Head of caudate nucleus (tissue), 42 donors: ENCODE measurements at regions not wholly inside any gene's neighbourhood (a gene's known extent, or its start where the extent isn't known, plus 50 kb on each side); places are given as distances from the start of the nearest gene placed in this dataset.
"Not testable (repeated sequence)": the region's sequence is repeated elsewhere in the genome, so short reads cannot be mapped to it uniquely, and the experiment has no call there.

ENCODE experiments used
- DNase-seq, 42 donors: peaks; one replicate each; pipeline versions ENCODE4 v3.0.0 to v3.0.0-alpha.2; 2020 to 2021; ENCODE audit warnings: mixed read lengths in 7 of 42
- intact Hi-C: fragments of 100-400 bp; cut with DNase I; formaldehyde crosslinking; loops from one replicate; pipeline ENCODE4 v1.15.0; 2022

DNA sequence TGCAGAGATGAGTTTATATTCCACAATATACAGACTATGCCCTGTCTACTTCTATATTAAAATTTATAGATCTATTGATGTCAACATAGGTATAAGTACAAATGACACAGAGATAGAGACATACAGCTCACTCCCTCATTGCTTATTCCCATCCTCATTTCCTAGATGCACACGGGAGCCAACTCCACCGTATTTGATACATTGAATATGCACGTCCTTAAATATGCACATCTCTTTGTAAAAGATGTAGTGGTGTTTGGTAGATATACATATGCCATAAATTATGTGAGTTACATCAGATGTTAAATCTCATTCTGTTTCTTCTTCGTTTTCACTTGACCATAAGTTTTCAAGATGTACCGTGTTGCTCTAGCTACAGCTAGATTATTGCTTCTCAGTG lies 179.2 kb upstream of the RAB6C start:
- intact Hi-C loops: no loop called here
- no peak for DNase-seq

DNA sequence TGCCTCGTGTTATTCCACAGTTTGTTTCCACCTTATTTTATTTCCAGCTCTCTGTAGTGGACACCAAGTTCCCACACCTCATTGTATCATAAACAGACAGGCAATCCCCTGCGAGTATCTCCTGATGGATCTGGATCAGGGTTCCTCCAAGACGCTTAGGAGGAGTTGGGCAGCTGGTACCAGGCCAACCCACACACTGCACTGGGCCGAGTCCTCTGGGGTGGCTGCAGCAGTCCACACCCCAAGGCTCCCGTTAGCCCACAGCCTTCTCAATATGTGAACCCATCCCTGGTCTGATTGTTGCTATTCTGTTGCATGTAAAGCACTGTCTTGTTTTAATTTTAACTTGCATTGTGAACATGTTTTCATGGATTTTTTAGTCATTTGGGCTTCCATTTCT lies 178.8 kb upstream of the RAB6C start:
- DNase-seq: peak in 1 of 42 donors; percentile 7
- intact Hi-C loops: no loop called here

DNA sequence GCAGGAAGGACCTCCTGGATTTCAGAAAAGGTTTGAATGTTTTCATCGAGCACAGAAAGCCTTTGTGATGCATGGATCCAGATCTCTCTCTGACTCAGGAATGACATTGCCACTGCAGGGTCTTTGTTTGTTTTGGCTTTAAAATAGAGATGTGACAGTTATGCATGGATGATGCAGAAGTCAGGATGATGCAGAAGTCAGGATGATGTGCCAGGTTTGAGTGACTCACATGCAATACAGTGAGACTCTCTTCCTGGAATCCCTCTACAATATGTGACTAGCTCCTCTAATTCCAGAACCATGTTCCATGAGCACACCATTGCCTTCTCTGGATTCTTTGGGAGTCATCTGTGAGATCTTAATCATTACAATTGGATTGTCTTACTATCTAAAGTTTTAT lies 177.9 kb upstream of the RAB6C start:
- DNase-seq: no peak
- intact Hi-C loops: no loop called here

GRCh38 chr2:129802290-129802689 lies 177.2 kb upstream of the RAB6C start:
- peak in 10 of 42 donors; percentile 10 to 63 (median 38) for DNase-seq
- intact Hi-C loops: no loop called here

DNA sequence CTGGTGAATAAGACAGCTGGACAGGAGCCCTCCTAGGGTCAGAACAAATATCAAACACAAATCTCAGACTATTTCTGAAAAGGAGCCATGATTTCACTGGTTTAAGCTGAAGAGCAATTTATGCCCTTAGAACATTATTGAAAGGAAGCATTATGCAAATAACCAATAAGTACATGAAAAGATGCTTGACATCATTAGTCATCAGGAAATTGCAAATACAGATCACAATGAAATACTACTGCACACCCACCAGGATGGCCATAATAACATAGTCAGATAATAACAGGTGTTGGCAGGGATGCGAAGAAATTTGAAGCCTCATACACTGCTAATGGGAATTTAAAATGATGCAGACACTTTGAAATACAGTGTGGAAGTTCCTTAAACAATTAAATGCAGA lies 176.4 kb upstream of the RAB6C start:
- no peak for DNase-seq
- intact Hi-C loops: no loop called here

GRCh38 chr2:129803871-129804270 lies 175.6 kb upstream of the RAB6C start:
- no peak for DNase-seq
- intact Hi-C loops: no loop called here

- DNase-seq: peak in 1 of 42 donors; percentile 25
- intact Hi-C loops: no loop called here
Observed at GRCh38 chr2:129805899-129806298, 173.6 kb upstream of the RAB6C start.

- intact Hi-C loops: no loop called here
- peak in 1 of 42 donors; percentile 24 for DNase-seq
Observed at GRCh38 chr2:129806317-129806716, 173.1 kb upstream of the RAB6C start.

- intact Hi-C loops: no loop called here
- DNase-seq: peak in 1 of 42 donors; percentile 31
Observed at GRCh38 chr2:129806990-129807389, 172.5 kb upstream of the RAB6C start.

DNA sequence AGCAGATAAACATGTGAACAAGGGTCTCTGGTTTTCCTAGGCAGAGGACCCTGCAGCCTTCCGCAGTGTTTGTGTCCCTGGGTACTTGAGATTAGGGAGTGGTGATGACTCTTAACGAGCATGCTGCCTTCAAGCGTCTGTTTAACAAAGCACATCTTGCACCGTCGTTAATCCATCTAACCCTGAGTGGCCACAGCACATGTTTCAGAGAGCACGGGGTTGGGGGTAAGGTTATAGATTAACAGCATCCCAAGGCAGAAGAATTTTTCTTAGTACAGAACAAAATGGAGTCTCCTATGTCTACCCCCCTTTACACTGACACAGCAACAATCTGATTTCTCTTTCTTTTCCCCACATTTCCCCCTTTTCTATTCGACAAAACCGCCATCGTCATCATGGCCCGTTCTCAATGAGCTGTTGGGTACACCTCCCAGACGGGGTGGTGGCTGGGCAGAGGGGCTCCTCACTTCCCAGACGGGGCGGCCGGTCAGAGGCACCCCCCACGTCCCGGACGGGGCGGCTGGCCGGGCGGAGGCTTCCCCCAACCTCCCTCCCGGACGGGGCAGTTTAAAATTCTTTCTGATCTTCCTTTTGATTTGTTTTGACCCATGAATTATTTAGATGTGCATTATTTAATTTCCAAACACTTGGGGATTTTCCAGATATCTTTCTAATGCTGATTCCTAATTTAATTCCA lies 171.7 kb upstream of the RAB6C start:
- intact Hi-C loops, DNase-seq: not testable (repeated sequence)

DNA sequence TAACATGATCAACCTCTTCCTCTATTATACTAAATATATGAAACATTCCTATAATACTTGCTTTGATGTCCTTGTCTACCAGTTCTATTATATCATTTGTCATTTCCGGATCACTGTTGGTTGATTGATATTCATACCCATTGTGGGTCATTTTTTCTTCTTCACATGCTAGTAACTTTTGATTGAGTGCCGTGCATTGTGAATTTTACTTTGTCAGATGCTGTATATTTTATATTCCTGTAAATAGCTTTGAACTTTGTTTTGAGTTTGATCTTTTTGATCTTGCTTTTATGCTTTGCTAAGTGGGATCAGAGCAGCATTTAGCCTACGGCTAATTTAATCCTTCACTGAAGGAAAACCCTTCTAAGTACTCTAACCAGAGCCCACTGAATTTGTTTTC lies 168.9 kb upstream of the RAB6C start:
- no peak for DNase-seq
- intact Hi-C loops: no loop called here

DNA sequence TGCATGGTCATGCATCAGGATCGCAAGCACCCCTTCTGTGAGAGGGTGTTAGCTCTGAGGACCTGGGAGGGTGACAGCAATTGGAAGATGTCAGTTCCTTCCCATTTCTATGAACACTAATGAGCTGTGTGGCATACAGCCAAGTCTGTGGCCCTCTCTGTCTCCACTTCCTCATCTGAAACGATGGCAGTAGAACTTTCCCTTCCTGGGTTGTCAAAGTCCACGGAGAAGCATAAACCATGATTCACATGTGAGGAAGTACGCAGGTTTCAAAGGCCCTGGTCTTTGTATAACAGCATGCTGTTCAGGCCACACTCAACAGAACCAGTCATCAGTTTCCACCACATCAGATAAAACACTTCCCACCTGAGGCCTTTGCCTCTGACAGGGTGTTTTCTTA lies 167.4 kb upstream of the RAB6C start:
- DNase-seq: peak in 28 of 42 donors; percentile 14 to 73 (median 46)
- intact Hi-C loops: no loop called here

DNA sequence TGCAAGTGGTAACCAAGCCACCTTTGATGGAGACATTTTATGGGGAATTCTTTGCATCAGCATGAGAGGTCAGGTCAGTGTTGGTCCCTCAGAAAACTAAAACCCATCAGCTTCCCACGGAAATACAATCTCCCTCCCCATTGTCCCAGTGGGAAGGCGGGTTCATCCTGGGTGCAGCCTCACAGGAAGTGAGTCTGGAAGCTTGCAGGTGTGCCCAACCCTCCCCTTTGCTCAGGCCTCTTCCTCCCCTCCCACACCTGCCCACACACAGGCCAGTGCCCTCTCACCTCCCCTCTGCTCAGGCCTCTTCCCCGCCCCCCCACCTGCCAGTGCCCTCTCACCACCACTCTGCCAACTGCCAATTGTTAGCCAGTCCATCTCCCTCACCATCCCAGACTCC lies 166.8 kb upstream of the RAB6C start:
- intact Hi-C loops: no loop called here
- no peak for DNase-seq

DNA sequence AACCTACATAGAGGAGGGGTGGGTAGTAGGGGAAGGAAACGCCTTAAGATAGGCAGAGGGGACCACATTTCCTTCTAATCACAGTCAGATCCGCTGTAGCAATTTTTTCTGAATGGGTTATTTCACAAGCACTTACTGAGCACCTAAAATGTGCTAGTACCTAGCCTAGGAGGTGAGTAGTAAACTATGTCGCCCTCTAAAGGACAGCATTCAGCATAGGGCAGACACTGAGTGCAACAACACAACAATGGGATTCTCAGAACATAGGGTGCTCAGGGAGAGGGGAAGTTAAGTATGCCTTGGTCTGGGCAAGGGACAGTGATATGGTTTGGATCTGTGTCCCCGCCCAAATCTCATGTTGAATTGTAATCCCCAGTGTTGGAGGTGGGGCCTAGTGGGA lies 166.1 kb upstream of the RAB6C start:
- DNase-seq: no peak
- intact Hi-C loops: no loop called here

DNA sequence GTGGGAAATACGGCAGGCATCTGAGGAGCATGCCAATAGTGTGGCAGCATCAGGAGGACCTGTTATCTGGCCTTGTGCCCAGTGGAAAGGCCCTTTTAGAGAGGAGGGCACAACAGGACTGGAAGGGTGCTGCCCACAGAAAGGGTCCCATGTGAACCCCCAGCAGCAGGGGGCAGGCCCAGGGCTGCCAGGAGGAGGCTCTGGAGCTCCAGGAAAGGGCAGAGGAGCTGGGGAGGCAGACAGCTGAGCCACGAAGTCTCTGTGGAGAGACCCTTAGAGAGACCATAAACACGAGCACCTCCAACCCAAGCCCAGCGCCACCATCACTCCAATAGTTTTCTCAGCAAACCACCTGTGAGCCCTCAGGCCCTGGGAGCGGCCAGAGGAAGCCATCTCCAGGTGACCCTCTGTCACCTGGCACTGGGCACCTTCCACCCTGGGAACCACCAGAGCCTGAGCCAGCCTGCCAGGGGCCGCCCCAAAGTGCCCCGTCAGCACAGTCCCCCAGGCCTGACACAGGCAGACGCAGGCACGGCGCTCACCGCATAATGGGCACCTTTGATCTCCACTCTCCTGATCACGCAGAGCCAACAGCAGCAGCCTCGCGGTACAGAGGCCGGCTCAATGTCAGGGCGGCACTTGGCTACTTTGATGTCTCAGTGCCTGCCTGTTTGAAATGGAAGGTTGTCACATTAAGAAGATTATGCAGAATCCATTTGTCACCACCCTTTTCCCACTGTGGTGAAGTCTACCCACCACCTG lies 162.5 kb upstream of the RAB6C start:
- intact Hi-C loops: no loop called here
- no peak for DNase-seq

DNA sequence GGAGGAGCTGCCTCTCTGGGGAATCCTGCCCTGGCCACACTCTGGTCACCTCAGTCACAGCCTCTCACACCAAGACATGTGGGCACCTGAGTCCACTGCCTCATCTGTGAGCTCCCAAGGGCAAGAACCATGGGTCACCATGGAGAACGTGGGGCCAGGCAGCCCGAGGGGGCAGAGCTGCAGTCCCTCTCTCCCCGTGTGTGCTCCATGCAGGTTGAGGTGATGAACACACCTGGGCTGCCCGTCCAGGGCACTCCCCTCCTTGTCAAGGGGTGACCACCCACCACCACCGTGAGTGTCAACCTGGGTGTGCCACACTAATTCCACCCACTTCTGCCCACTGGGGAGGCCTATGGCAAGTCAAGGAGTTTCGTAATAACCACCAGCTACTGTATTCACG lies 159.6 kb upstream of the RAB6C start:
- no peak for DNase-seq
- intact Hi-C loops: no loop called here

DNA sequence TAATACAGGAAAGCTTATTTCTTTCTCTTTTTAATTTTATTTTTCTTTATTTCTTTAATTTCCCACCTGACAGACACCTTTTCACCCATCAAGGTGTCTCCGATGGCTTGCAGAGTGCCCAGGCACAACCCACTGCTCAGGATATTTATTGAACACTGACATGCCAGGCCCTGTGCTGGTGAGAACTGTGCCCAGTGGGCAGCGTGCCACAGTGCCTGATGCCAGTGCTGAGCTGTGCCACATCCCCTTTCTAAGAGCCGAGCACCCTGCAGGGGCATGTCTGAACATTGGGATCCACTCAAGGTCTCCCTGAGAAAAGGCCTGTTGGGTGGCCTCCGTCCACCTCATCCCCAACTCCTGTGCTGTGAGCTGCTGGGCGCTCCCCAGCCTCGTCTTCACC lies 158.6 kb upstream of the RAB6C start:
- intact Hi-C loops: no loop called here
- DNase-seq: peak in 1 of 42 donors; percentile 9

DNA sequence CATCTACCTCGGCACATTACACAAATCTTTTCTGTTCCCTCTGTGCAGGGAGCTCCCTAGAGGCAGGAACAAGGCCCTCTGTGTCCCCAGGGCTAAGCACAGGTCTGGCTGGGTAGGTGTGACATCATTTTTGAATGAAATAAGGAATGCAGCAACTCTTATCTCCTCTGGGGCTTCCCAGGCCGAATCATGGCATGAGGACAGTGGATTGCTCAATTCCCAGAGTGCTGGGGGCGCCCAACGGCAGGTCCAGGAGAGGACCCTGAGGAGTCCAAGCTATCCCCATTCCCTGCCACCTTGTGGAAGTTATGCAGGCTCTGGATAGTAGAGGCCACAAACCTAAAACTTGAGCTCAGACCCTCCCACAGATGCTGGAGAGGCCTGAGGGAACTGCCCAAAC lies 158.0 kb upstream of the RAB6C start:
- DNase-seq: no peak

GRCh38 chr2:129823044-129823443 lies 156.4 kb upstream of the RAB6C start:
- no peak for DNase-seq
- intact Hi-C loops: no loop called here

More for the DNA sequence above, 158.0 kb upstream of the RAB6C start:
- intact Hi-C loops: no loop called here

- intact Hi-C loops: no loop called here
- DNase-seq: no peak
Observed at GRCh38 chr2:129827311-129828090, 152.0 kb upstream of the RAB6C start.
